ENCODE measurements at regions not wholly inside any gene's neighbourhood (a gene's known extent, or its start where the extent isn't known, plus 50 kb on each side); places are given as distances from the start of the nearest gene placed in this dataset.
"Not testable (repeated sequence)": the region's sequence is repeated elsewhere in the genome, so short reads cannot be mapped to it uniquely, and the experiment has no call there.

DNA sequence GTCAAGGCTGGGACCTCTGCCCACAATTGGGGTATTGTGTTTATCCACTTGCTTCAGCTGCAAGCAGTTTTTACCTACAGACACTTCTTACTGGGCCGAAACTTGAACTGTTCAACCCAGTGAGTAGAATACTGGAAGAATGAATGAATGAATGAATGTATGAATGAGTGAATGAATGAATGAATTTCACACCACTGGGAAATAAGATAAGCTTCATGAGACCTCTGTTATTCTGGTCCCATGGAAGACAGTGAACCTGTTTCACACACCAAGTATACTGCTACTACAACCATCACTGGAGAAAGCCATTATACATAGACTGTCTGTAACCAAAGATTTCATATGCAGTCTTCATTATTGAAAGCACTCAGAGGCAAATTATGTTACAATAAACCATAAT is 295.0 kb upstream of the GULP1 start:
- no peak for DNase-seq

- DNase-seq: no peak
Measured at GRCh38 chr2:188000189-188000588, 291.5 kb upstream of the GULP1 start.

- no peak for DNase-seq
Measured at GRCh38 chr2:188003800-188004199, 287.9 kb upstream of the GULP1 start.

DNA sequence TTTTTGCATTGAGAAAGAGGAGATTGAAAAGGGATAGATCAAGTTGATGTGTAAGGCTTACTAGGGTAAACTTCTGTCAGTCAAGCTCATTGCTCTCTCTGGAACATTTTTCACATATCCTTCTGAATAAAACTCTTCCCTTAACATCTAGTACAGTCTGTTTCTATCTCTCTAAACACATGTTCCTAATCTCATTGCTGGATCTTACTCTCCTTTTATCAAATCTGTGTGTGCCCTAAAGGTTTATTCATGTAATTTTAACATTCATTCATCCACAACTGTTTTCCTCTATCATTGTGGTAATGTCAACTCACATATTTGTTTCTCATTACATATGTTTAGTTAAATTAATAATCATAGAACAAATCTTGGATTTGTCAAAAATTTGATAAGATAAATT is 277.9 kb upstream of the GULP1 start:
- no peak for DNase-seq

- no peak for DNase-seq
Measured at GRCh38 chr2:188016917-188017316, 274.8 kb upstream of the GULP1 start.

GRCh38 chr2:188022389-188022788 is 269.3 kb upstream of the GULP1 start:
- no peak for DNase-seq

GRCh38 chr2:188023035-188023434 is 268.6 kb upstream of the GULP1 start:
- no peak for DNase-seq

DNA sequence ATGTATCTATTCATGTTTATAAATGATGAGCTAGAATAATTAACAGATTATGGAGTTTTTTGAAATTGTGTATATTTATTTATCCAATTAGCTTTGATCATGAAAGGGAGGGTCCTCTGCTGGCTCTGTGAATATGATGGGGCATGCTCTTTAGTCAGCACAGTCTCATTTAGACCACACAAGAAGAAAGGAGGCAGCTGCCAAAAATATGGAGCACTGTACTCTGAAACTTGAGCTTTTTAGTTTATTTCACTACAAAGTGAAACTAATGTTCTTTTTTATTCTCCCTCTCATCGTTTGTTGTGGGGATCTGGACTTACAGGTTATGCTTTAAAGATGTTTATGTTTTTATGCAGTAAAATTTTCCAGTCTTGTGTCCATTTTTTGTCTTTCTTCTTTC is 266.9 kb upstream of the GULP1 start:
- DNase-seq: no peak

DNA sequence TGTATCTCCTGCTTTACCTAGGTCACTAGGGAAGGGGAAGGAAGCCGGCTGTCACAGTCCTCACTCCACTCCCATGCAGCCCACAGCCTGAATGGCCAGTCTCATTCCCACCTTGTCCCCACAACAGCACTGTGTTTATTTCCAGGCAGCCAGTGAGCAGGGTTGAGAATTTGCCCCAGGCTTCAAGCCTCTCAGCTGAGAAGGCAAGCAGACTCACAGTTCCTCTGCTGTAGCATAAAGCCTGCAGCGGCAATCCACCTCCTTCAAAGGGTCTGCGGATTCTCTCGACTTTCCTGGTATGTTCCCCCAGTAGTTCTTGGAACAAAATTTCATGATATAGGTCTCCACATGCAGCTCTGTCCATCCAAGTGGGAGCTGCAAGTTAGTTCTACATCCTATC is 262.9 kb upstream of the GULP1 start:
- DNase-seq: no peak

DNA sequence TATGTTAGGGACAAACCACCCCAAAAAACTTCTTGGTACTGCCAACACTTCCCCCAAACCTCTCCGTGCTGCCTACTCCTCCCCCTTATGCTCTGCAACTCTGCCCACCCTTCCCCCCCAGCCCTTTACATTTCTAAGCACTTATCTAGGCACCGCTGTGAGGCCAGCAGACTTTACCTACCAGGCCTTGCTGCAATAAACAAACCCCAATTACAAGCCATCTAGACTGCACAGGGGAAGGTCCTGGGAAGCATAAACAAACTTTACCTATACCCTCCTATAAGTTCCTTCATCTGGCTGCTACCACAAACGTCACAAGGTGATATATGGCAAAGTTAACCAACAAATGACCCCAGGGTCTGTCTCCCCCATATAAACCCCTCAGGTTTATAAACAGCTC is 259.4 kb upstream of the GULP1 start:
- no peak for DNase-seq

DNA sequence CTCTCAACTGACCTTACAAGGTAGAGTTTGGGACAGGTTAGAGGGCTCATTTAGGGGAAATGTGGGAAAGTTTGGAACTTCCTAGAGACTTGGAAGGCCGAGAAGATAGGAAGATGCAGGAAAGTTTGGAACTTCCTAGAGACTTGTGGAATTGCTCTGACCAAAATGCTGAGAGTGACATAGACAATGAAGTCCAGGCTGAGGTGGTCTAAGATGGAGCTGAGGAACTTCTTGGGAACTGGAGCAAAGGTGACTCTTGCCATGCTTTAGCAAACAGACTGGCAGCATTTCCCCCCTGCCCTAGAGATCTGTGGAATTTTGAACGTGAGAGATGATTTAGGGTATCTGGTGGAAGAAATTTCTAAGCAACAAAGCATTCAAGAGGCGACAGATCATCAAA is 258.9 kb upstream of the GULP1 start:
- DNase-seq: no peak

- not testable (repeated sequence) for DNase-seq
Measured at GRCh38 chr2:188033240-188033639, 258.4 kb upstream of the GULP1 start.

- DNase-seq: not testable (repeated sequence)
Measured at GRCh38 chr2:188034102-188034501, 257.6 kb upstream of the GULP1 start.

GRCh38 chr2:188035377-188035776 is 256.3 kb upstream of the GULP1 start:
- not testable (repeated sequence) for DNase-seq

GRCh38 chr2:188036786-188037185 is 254.9 kb upstream of the GULP1 start:
- DNase-seq: not testable (repeated sequence)

GRCh38 chr2:188039307-188039706 is 252.4 kb upstream of the GULP1 start:
- DNase-seq: no peak

- DNase-seq: no peak
Measured at GRCh38 chr2:188042412-188042811, 249.3 kb upstream of the GULP1 start.

- no peak for DNase-seq
Measured at GRCh38 chr2:188045016-188045415, 246.7 kb upstream of the GULP1 start.

DNA sequence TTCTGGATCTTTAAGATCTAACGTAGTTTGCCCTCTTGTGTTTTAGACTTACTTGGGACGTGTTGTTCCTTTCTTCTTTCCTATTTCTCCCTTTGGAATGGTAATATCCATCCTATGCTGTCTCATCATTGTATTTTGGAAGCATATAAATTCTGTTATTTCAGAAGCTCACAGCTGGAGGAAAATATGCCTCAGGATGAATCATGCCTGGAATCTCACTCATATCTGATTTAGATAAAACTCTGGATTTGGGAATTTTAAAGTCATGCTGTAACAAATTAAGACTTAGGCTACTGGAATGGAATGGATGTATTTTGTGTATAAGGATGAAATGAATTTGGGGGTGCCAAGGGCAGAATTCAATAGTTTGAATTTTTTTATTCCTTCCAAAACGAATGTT is 245.2 kb upstream of the GULP1 start:
- DNase-seq: no peak

GRCh38 chr2:188047735-188048134 is 243.9 kb upstream of the GULP1 start:
- no peak for DNase-seq

GRCh38 chr2:188050726-188051125 is 240.9 kb upstream of the GULP1 start:
- DNase-seq: no peak

GRCh38 chr2:188051706-188052105 is 240.0 kb upstream of the GULP1 start:
- DNase-seq: no peak

DNA sequence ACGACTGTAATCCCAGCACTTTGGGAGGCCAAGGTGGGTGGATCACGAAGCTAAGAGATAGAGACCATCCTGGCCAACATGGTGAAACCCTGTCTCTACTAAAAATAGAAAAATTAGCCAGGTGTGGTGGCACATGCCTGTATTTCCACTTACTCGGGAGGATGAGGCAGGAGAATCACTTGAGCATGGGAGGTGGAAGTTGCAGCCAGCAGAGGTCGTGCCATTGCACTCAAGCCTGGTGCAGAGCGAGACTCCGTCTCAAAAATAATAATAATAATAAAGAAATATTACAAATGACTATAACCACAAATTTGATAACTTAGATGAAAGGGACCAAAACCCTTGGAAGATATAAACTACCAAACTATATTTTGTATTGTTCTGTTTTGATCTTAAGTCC is 226.3 kb upstream of the GULP1 start:
- DNase-seq: no peak

- no peak for DNase-seq
Measured at GRCh38 chr2:188068093-188068492, 223.6 kb upstream of the GULP1 start.

DNA sequence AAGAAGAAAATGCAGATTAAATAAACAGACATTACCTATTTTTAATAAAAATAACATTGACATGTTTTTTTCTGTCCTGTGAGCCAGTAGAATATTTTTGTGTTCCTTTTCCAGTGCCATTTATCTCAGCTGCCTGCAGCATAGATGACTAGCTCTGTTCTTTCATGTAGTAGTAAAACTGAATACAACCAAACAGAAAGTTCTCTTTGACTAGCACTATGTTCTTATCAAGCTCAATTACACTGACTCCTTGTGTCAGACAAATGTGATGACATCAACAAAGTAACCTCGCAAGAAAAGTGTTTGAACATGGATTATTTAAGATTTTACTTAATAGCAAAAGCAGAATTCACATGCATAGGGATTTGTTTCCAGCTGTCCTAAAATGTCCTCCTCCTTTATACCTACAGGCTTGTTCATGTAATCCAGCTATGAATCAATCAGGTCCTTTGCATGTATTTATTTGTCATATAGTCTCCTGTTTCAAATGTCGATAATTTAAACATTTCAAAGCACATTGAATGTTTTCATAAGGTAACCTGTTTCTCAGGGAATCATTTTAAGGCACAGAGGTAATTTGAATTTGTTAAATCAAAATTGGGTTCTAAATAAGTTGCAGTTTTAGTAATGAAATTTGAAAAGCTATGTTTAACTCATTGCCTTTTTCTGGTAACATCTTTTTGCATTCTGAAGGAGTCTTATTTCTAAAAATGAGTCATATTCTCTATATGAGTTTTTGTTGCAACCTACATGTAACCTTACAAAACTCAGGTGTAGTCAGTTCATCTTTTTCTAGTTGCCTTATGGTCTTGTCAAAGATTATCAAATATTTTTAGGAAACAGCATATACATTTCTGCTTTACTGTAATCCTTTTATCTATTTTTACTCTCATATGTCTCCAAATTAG is 215.3 kb upstream of the GULP1 start:
- DNase-seq: no peak
